Colon (tissue), 2 donors: ENCODE measurements at regions not wholly inside any gene's neighbourhood (a gene's known extent, or its start where the extent isn't known, plus 50 kb on each side); places are given as distances from the start of the nearest gene placed in this dataset.
"Not testable (repeated sequence)": the region's sequence is repeated elsewhere in the genome, so short reads cannot be mapped to it uniquely, and the experiment has no call there.

Experiments
- FAIRE-seq: peaks from 2 replicates; lab custom pipeline; 2012; peaks lifted over from hg19 to GRCh38; lab: Jason Lieb, UNC
- donor health status: control.
- donor health status: control.

DNA sequence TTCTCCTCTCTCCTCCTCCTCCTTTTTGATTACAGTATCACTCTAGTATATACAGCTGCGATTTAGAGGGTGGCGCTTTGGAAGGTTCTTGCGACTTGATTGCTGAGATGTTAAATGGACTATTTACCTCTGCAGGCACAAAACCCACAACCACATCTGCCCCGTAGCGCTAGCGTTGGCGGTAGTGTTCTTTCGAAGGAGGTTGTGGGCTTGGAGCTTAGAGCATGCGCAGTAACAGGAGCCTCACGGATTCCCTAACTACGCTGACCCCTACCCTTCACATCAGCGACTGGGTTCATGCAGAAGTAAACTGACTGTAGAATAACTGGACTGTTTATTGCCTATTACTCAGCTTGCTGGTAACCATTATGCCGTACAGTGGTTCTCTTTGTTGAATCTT lies 58.0 kb downstream of the CGGBP1 start:
- FAIRE-seq, result no peak

GRCh38 chr3:87997966-87998365 lies 60.8 kb downstream of the CGGBP1 start:
- no peak for FAIRE-seq

- no peak for FAIRE-seq
These were observed 61.5 kb downstream of the CGGBP1 start for GRCh38 chr3:87997298-87997697.

DNA sequence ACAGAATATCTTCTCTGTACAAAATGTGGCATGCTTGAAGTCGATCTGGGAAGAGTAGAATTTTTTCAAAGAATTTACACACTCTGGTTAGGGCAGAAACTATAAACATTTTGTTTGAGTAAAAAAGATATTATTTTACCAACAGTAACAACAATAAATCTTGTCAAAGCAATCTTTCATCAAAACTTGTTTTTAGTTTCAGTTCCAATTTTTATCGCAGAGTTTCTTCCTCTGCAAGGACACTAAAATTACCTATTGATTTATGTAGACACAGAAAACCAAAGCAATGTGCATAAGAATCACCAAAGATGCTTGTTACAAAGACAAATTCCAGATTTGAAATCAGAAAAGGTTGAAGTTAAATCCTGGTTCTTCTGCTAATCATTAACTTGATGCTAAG lies 61.9 kb downstream of the CGGBP1 start:
- FAIRE-seq, result peak; percentile 69

- no peak for FAIRE-seq
These were observed 65.2 kb downstream of the CGGBP1 start for GRCh38 chr3:87993566-87993965.

DNA sequence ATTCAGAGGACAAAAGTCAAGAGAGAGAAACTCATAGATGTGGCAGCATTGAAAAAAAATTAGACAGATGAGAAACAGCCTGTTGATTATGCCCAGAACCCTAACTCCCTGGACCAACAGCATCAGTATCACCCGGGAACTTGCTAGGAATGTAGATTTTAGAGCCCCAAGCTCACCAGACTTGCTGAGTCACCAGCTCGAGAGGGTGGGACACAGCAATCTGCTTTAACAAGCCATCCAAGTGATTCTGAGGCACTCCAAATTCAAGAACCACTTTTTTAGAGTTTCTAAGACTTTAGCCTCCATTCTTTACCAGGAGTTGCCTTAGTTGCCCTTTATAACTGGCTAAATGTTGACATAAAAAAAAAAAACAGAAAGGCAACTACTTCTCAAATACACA lies 70.9 kb downstream of the CGGBP1 start:
- no peak for FAIRE-seq

GRCh38 chr3:87982421-87982820 lies 76.4 kb downstream of the CGGBP1 start:
- no peak for FAIRE-seq

DNA sequence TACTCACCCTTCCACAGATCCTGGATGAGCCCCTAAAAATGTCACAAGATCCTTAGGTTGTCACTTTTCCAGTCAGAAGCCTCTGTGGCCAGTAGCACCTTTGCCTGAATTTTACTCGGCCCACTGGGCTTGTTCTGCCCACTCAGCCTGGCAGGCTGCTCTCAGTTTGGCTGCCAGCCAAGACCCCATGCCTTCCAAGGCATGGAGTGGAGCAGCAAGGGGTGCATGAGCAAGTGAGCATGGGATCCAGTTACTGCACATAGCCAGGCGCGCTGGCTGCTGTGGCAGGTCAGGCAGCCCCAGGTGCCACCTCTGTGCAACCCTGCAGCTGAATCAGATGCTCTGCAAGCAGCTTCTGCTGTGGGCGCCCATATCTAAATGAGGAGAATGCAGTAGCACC lies 79.3 kb downstream of the CGGBP1 start:
- no peak for FAIRE-seq

- FAIRE-seq, result no peak
These were observed 81.0 kb downstream of the CGGBP1 start for GRCh38 chr3:87977765-87978164.

GRCh38 chr3:87975716-87976115 lies 83.1 kb downstream of the CGGBP1 start:
- FAIRE-seq, result no peak

- FAIRE-seq, result no peak
These were observed 84.9 kb downstream of the CGGBP1 start for GRCh38 chr3:87973906-87974305.

GRCh38 chr3:87969620-87970019 lies 89.2 kb downstream of the CGGBP1 start:
- no peak for FAIRE-seq

DNA sequence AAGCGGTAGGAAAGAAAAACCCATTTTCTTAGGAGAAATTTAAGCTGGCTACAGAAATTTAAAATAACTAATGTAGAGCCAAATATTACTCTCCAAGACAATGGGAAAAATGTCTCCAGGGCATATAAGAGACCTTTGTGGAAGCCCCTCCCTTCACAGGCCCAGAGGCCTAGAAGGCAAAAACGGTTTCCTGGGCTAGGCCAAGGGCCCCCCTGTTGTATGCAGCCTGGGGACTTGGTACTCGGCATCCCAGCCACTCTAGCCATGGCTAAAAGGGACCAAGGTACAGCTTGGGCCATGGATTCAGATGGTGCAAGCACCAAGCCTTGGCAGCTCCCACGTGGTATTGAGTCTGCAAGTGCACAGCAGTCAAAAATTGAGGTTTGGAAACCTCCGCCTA lies 90.1 kb downstream of the CGGBP1 start:
- FAIRE-seq, result no peak

DNA sequence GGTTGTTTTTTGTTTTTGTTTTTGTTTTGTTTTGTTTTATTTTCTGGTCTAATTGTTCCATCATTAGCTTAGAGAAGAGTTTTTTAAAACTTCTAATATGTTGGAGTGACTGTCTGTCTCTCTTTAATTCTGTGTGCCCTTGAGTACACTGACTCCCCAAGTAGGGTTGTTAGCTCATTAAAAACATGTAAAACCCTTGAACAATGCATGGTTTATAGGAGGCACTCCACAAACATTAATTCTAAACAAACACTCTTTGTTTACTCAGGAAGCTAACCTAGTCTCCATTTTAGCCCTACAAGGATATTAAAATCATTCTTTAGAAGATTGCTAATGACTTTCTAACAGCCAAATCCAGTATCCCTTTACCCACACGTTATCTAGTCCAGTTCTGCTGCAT lies 100.5 kb downstream of the CGGBP1 start:
- no peak for FAIRE-seq

DNA sequence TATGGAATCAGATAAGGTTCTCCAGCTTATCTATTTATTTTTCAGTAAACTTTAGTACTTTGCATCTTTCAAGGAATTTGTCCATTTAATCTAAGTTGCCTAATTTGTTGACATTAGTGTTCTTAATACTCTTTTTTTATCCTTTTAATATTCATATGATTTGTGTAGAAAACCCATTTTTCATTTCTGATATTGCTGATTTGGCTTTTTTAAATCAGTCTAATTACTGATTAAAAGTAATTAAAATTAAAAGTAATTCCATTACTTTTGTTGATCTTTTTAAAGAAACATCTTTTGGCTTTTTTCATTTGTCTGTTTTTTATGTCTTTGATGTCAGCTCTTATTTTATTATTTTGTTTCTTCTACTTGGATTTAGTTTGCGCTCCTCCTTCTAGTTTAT lies 101.2 kb downstream of the CGGBP1 start:
- no peak for FAIRE-seq

GRCh38 chr3:87949879-87950208 lies 109.0 kb downstream of the CGGBP1 start:
- no peak for FAIRE-seq

DNA sequence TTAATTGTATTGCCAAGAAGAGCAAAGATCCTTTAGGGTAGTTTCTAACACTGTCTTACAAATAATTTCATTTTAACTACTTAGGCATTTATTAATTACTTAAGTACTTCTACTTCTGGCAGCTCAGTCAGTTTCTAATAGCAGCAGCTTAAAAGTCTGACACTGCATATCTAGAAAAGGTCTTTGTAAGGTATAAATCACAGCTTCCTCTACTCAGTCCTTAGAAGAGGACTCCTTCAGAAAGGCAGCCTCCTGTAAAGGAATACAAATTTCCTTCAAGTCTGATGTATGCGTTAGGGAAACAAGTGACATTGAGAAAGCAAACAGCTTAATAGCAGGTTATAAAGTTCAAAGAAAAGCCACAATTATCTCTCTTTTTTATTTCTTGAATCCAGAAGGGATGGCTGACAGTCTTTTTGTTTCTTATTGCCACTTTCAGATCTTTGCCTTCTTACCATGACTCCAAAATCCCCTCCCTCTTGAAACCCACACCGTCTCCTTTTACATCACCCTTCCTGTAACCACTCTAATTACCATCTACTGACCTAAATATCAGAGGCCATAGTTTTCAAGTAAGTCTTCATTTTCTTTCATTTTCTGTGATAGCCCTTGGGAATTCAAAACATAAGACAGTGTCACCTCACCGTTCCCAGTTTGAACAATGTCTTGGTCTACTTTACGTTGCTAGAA lies 109.5 kb downstream of the CGGBP1 start:
- FAIRE-seq, result no peak

GRCh38 chr3:87946007-87946406 lies 112.8 kb downstream of the CGGBP1 start:
- not testable (repeated sequence) for FAIRE-seq

DNA sequence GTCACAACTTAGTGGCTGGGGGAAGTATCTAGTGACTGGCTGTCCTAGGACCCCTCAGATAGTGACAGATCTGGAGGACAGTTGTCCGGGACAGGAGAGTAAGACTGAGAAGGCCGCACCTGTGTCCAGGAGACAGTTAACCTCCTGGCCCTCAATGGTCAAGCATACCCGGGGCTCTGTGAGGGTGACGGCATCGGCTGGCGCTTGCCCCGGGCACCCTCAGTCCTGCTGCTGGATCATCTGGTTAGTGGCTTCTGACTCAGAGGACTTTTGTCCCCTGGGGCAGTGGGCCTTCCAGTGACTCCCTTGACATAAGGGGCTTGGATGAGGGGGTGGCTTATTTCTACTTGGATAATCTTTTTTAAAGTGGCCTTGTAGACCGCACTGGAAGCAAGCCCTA lies 116.5 kb downstream of the CGGBP1 start:
- not testable (repeated sequence) for FAIRE-seq

DNA sequence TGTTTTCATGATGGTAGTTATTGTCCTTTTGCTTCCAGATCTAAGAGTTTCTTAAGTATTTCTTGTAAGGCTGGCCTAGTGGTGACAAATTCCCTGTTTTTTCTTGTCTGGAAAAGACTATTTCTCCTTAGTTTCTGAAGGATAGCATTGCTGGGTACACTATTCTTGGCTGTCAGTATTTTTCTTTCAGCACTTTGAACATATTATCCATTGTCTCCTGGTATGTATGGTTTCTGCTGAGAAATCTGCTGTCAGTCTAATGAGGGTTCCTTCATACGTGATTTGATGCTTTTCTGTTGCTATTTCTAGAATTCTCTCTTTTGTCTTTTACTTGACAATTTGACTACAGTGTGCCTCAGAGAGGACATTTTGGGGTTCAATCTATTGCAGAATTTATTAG lies 134.3 kb downstream of the CGGBP1 start:
- no peak for FAIRE-seq

DNA sequence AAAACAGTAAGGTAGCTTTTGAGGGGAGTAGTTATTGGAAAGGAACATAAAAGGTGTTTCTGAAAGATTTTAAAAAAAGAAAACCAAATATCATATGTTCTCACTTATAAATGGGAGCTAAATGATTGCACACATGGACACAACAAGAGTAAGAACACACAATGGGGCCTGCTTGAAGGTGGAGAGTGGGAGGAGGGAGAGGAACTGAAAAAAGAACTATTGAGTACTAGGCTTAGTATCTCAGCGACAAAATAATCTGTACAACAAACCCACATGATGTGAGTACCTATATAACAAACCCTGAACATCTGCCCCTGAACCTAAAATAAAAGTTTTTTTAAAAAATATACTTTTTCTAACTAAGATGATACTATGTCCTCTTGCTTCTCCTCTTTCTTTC lies 138.3 kb downstream of the CGGBP1 start:
- no peak for FAIRE-seq

DNA sequence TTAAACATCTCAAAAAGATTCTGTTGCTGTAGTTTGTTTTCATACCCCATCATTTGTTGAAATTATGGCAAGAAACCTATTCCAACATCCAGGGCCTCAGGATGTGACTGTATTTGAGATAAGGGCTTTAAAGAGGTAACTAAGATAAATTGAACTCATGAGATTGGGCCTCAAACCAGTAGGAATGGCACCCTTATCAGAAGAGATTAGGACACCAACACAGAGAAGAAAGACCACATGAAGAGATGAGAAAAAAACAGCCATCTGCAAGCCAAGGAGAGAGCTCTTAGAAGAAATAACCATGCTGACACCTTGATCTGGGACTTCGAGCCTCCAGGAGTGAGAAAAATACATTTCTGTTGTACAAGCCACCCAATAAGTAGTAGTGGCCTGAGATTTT lies 157.7 kb downstream of the CGGBP1 start:
- FAIRE-seq, result no peak

DNA sequence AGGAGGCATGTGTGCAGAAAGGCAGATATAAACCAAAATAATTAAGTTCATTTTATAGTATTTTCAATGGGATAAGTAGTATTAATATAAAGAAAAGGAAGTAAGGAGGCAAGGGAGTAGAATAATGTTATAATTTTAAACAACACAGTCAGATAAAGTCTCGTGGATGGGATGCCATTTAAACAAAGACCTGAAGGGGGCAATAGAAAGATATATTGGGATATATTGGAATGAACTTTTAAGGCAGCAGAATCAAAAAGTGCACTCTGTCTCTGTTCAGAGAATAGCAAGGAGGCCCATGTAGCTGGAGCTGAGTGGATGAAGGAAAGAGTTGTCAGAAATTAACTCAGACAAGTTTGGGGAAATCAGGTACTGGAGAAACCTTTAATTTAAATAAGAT lies 158.7 kb downstream of the CGGBP1 start:
- no peak for FAIRE-seq

GRCh38 chr3:87898971-87899370 lies 159.8 kb downstream of the CGGBP1 start:
- FAIRE-seq, result no peak

GRCh38 chr3:87895983-87896382 lies 162.8 kb downstream of the CGGBP1 start:
- no peak for FAIRE-seq
